LHCN-M2 (cell line): ENCODE measurements at regions not wholly inside any gene's neighbourhood (a gene's known extent, or its start where the extent isn't known, plus 50 kb on each side); places are given as distances from the start of the nearest gene placed in this dataset.
A peak's percentile ranks its signal among the peaks of the same experiment; 100 is the strongest.

ENCODE experiments used
- DNase-seq: peaks from one replicate; pipeline ENCODE4 v3.0.0-alpha.2; 2012; ENCODE audit warnings: low read depth

DNA sequence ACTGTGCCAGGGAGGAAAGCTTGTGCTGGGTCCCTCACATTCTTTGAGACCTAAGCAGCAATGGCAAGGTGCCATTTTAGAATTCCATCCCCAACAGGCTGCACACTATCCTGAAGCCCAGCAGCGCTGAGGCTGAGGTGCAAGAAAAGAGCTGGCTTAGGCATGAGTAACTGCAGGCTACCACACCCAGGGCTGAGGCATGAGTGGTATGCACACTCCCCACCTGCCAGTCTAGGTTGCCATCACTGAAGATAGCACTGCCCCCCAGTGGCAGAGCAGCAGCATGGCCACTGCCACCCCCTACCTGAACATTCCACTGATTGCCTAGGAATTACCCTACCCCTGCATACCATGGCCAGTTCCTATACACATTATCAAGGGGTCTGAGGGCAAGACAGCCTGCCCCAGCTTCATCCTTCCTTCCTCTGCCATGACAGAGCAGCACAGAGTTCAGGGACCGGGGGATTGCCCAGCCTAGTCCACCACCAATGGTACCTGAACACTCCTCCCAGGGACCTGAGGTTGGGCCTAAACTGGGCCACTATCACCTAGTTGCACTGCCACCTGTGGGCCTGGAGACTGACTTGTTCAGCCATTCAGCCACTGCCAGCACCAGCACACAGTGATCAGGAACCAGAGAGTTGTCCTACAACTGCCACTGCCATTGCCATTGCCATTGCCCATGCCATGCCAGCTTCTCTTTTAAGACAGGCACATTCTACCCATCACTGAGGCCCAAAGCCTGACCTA lies 129.8 kb downstream of the SATB1 start:
- peak; percentile 78 for DNase-seq

DNA sequence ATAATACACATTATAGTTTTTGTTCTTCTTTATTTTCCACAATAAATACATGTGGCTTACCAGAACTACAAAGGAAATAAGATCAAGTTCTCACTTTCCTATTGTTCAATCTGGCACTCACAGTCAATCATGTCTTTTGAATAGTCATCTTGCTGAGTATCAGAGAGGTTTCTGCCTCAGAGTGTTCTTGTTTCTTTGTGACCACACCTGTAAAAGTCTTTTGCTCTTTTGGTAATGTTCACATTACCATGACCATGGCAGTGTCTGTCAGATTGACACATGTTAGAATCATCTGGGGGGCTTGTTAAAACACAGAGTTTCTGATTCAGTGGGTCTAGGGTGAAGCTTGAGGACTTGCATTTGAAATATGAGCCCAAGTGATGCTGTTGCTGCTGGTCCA lies 135.0 kb downstream of the SATB1 start:
- DNase-seq, result no peak

- DNase-seq, result no peak
Observed at GRCh38 chr3:18288243-18288642, 136.9 kb downstream of the SATB1 start.

DNA sequence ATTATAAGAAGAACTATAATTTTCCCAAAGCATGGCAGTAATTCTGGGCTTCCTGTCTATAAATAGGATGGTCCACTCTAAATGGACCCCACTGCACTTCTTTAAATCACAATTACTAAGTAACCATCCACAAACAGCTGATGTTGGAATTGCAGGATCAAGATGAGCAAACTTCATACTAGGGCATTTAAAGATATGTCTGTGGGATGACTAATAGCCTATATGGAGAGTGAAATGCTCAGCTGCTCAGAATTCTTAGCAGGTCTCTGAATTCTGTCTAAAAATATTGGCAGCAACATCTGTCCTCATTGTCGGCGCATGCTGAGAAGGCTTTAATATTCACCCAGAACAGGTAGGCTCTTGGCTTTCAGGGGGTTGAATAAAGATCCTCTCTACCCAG lies 140.4 kb downstream of the SATB1 start:
- peak; percentile 69 for DNase-seq

- no peak for DNase-seq
Observed at GRCh38 chr3:18283680-18284079, 141.5 kb downstream of the SATB1 start.

GRCh38 chr3:18282507-18282906 lies 142.6 kb downstream of the SATB1 start:
- no peak for DNase-seq

DNA sequence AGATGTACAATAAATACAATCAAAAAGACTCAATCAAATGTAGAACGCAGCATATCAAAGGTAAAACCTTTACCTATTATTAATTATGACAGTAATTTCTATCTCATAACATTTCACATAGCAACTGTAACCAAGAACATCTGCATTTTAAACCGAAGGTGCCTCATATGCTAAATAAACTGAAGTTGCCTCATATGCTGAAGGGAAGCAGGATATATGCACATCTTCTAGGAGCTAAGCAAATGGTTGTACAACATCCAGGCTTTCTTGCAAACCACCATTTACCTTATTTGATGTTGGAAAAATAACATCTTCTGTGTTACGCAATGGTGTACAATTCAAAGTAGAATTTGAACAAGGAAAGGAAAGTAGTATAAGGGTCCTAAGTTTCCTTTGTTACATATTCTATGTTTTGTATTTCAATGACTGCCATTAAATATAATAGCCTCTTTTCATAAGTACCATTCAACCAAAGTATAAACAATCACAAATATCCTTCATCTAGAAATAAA lies 145.9 kb downstream of the SATB1 start:
- DNase-seq, result no peak

GRCh38 chr3:18264853-18265252 lies 160.3 kb downstream of the SATB1 start:
- DNase-seq, result no peak

- DNase-seq, result no peak
Observed at GRCh38 chr3:18264361-18264760, 160.8 kb downstream of the SATB1 start.

- no peak for DNase-seq
Observed at GRCh38 chr3:18258492-18258891, 166.6 kb downstream of the SATB1 start.

- DNase-seq, result no peak
Observed at GRCh38 chr3:18252578-18252977, 172.6 kb downstream of the SATB1 start.

DNA sequence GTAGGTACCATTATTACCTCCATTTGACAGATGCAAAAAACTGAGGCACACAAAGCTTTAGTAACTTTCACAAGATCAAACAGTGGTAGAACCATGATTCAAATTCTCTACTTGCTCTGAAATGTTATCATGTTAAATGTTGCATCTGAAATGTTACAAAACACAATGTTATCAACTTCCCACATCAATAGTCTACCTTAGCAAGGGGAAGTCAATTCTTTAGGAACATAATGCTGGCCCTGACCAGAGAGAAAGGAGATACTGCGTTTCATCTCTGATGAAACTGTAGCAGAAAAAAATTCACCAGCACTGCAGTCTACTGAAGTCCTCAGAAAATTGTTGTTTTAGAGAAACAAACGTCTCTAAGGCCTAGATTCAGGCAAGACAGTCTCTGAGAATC lies 174.1 kb downstream of the SATB1 start:
- DNase-seq, result no peak

DNA sequence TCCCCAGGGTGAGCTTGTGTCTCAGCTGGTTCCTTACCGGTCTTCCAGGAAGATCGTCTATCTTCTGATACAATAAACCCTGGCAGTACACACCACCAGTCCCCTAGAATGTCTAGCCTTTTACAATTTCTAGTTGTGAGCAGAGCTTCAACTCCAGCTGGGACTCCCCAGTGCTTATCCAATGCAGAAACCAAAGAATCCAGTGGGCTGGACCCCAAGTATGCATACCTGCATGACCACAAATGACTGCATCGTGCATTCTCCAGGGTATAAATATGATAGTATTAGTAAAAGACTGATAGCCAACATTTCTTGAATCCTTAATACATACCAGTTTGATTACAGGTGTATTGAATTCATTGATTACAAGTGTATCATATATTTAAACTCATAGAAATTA lies 176.0 kb downstream of the SATB1 start:
- no peak for DNase-seq

GRCh38 chr3:18247776-18248310 lies 177.3 kb downstream of the SATB1 start:
- DNase-seq, result no peak

- DNase-seq, result no peak
Observed at GRCh38 chr3:18247139-18247695, 177.9 kb downstream of the SATB1 start.

- no peak for DNase-seq
Observed at GRCh38 chr3:18246336-18247060, 178.6 kb downstream of the SATB1 start.

- DNase-seq, result no peak
Observed at GRCh38 chr3:18245721-18246120, 179.4 kb downstream of the SATB1 start.

DNA sequence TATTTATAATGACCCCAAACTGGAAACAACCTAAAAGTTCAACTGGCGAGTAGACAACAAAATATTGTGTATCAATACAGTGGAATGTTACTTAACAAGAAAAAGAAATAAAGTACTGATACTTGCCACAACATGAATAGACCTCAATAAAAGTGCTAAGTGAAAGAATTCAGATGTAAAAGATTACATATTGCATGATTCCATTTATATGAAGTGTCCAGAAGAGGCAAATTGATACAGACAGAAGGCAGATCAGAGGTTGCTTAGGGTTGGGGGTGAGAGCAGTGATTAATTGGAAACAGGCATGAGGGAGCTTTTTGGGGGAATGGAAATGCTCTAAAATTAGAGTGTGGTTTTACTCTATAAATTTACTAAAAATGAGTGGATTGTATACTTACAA lies 183.3 kb downstream of the SATB1 start:
- no peak for DNase-seq

- no peak for DNase-seq
Observed at GRCh38 chr3:18239674-18240073, 185.5 kb downstream of the SATB1 start.

DNA sequence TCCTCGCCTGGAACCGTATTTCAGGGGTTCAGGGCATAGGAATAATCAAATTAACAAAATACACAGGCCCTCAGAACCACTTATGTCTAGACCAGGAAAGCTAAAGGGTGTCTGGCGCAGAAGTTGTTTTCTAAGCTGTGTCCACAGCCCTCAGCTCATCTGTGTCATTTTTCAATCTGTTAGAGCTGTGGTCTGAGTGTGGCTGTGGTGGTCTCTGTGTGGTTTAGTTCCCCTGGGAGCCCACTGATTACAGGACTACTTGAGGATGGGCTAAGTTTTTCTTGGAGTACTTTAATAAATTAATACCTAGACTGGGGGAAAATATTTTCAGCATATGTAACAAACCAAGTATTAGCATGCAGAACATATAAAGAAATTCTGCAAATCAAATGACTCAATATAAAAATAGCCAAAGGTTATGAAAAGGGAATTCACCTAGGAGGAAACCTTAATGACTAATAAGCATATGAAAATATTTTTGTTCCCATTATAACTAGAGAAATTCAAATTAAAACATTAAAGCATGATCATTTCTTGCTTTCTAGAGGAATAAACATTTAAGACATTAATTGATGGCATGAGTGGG lies 186.3 kb downstream of the SATB1 start:
- peak; percentile 23 for DNase-seq

DNA sequence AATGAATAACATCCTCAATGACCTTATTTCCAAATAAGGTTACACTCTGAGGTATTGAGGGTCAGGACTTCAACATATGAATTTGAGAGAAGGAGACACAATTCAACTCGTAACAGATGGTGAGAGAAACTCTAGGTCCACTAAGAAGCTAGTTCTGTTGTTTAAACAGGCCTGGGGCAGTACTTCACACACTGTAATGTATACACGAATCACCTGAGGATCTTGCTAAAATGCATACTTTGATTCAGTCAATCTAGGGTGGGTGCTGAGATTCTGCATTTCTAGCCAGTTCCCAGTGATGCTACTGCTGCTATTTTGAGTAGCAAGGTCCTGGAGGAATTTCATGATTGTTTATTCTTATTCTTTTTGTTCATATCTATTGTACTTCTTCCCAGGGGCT lies 186.8 kb downstream of the SATB1 start:
- no peak for DNase-seq
